GM12874 (cell line): ENCODE measurements at regions not wholly inside any gene's neighbourhood (a gene's known extent, or its start where the extent isn't known, plus 50 kb on each side); places are given as distances from the start of the nearest gene placed in this dataset.

Experiments
- CTCF ChIP-seq: IDR thresholded peaks from 2 replicates; pipeline ENCODE4 v1.5.1; 2011; ENCODE audit warnings: low read depth, mild to moderate bottlenecking, control low read depth, low read length, moderate library complexity; ENCODE audit not compliant: insufficient read depth

- TF ChIP-seq CTCF = no peak
Measured at GRCh38 chr3:69566275-69566674, 173.0 kb upstream of the MITF start.

GRCh38 chr3:69565316-69565715 is 173.9 kb upstream of the MITF start:
- TF ChIP-seq CTCF = no peak

- no peak for TF ChIP-seq CTCF
Measured at GRCh38 chr3:69563981-69564380, 175.3 kb upstream of the MITF start.

GRCh38 chr3:69563151-69563550 is 176.1 kb upstream of the MITF start:
- TF ChIP-seq CTCF = no peak

GRCh38 chr3:69562020-69562419 is 176.1 kb upstream of the FRMD4B start:
- no peak for TF ChIP-seq CTCF

- TF ChIP-seq CTCF = no peak
Measured at GRCh38 chr3:69560818-69561217, 174.9 kb upstream of the FRMD4B start.

- no peak for TF ChIP-seq CTCF
Measured at GRCh38 chr3:69560116-69560515, 174.2 kb upstream of the FRMD4B start.

- no peak for TF ChIP-seq CTCF
Measured at GRCh38 chr3:69558912-69559311, 173.0 kb upstream of the FRMD4B start.
